T-helper 2 cell treated with Interferon-gamma antibody and Interleukin-4, amounts not matched to agents 100 ng/mL and 5 ng/mL, for 36 hours (primary cell): ENCODE measurements at regions not wholly inside any gene's neighbourhood (a gene's known extent, or its start where the extent isn't known, plus 50 kb on each side); places are given as distances from the start of the nearest gene placed in this dataset.
"Not testable (repeated sequence)": the region's sequence is repeated elsewhere in the genome, so short reads cannot be mapped to it uniquely, and the experiment has no call there.

ENCODE experiments used
- intact Hi-C: fragments of 100-400 bp; cut with micrococcal nuclease; formaldehyde crosslinking; loops from one replicate; pipeline ENCODE4 v1.15.1; 2023

GRCh38 chr4:85018983-85019382 lies 52.5 kb upstream of the WDFY3 start:
- intact Hi-C loops = no loop called here

GRCh38 chr4:85019411-85019810 lies 52.9 kb upstream of the WDFY3 start:
- intact Hi-C loops = no loop called here

- intact Hi-C loops = no loop called here
These were observed 58.2 kb upstream of the WDFY3 start for GRCh38 chr4:85024671-85025070.

- intact Hi-C loops = no loop called here
These were observed 62.4 kb upstream of the WDFY3 start for GRCh38 chr4:85028910-85029309.

GRCh38 chr4:85029453-85029852 lies 63.0 kb upstream of the WDFY3 start:
- intact Hi-C loops = no loop called here

GRCh38 chr4:85030156-85030555 lies 63.7 kb upstream of the WDFY3 start:
- intact Hi-C loops = no loop called here

- intact Hi-C loops = not testable (repeated sequence)
These were observed 67.3 kb upstream of the WDFY3 start for GRCh38 chr4:85033838-85034237.

- intact Hi-C loops = no loop called here
These were observed 73.0 kb upstream of the WDFY3 start for GRCh38 chr4:85039526-85039925.

- intact Hi-C loops = not testable (repeated sequence)
These were observed 77.5 kb upstream of the WDFY3 start for GRCh38 chr4:85043812-85044496.

- intact Hi-C loops = no loop called here
These were observed 84.2 kb upstream of the WDFY3 start for GRCh38 chr4:85050736-85051135.

GRCh38 chr4:85051526-85051925 lies 85.0 kb upstream of the WDFY3 start:
- intact Hi-C loops = no loop called here

GRCh38 chr4:85054925-85055324 lies 88.4 kb upstream of the WDFY3 start:
- intact Hi-C loops = not testable (repeated sequence)

- intact Hi-C loops = no loop called here
These were observed 92.1 kb upstream of the WDFY3 start for GRCh38 chr4:85058551-85058950.

- intact Hi-C loops = no loop called here
These were observed 95.5 kb upstream of the WDFY3 start for GRCh38 chr4:85061974-85062373.

GRCh38 chr4:85062466-85062865 lies 96.0 kb upstream of the WDFY3 start:
- intact Hi-C loops = no loop called here

GRCh38 chr4:85067342-85067741 lies 100.9 kb upstream of the WDFY3 start:
- intact Hi-C loops = no loop called here

- intact Hi-C loops = no loop called here
These were observed 111.5 kb upstream of the WDFY3 start for GRCh38 chr4:85078016-85078415.

- intact Hi-C loops = no loop called here
These were observed 114.7 kb upstream of the WDFY3 start for GRCh38 chr4:85081196-85081595.

GRCh38 chr4:85084371-85085094 lies 118.0 kb upstream of the WDFY3 start:
- intact Hi-C loops = loop anchor here (2.0 kb wide), 1 partner anchor 664 kb away; no protein-coding TSS in a partner anchor

- intact Hi-C loops = no loop called here
These were observed 120.2 kb upstream of the WDFY3 start for GRCh38 chr4:85086721-85087120.

GRCh38 chr4:85092536-85092935 lies 126.0 kb upstream of the WDFY3 start:
- intact Hi-C loops = no loop called here

GRCh38 chr4:85092943-85093342 lies 126.5 kb upstream of the WDFY3 start:
- intact Hi-C loops = no loop called here

GRCh38 chr4:85094735-85095134 lies 128.2 kb upstream of the WDFY3 start:
- intact Hi-C loops = no loop called here
